GM10248 (cell line): ENCODE measurements at regions not wholly inside any gene's neighbourhood (a gene's known extent, or its start where the extent isn't known, plus 50 kb on each side); places are given as distances from the start of the nearest gene placed in this dataset.
"Not testable (repeated sequence)": the region's sequence is repeated elsewhere in the genome, so short reads cannot be mapped to it uniquely, and the experiment has no call there.

ENCODE experiments used
- CTCF ChIA-PET: fragments of 300-600 bp; sonication (Branson Sonifier 250); formaldehyde crosslinking; extraction: SDS; loops from one replicate; lab custom pipeline; 2021; ENCODE audit warnings: antibody characterized with exemption; lab: Yijun Ruan, JAX
- POLR2A ChIA-PET: fragments of 350-650 bp; sonication (Branson Sonifier 250); formaldehyde crosslinking; extraction: SDS; loops from one replicate; lab custom pipeline; 2020; ENCODE audit warnings: antibody characterized with exemption; lab: Yijun Ruan, JAX
- DNase-seq: peaks from one replicate; pipeline ENCODE4 v3.0.0; 2012; ENCODE audit errors: extremely low spot score
- CTCF ChIP-seq: IDR thresholded peaks from 2 replicates; pipeline ENCODE4 v1.5.1; 2012; ENCODE audit warnings: mild to moderate bottlenecking, low read depth; ENCODE audit errors: extremely low read depth, missing control alignments, control extremely low read depth

- no peak for TF ChIP-seq CTCF
- ChIA-PET CTCF (no interaction called here), POLR2A (no interaction called here)
- no peak for DNase-seq
Observed at GRCh38 chr7:33794959-33795358, 110.4 kb upstream of the BMPER start.

GRCh38 chr7:33796538-33796937 lies 108.8 kb upstream of the BMPER start:
- TF ChIP-seq CTCF = no peak
- DNase-seq = no peak
- CTCF ChIA-PET = interaction anchor here (2.1 kb wide), 1 partner anchor 12 kb away, joined by 9 read pairs; no protein-coding TSS in a partner anchor
- POLR2A ChIA-PET = no interaction called here

GRCh38 chr7:33797512-33797911 lies 107.8 kb upstream of the BMPER start:
- POLR2A ChIA-PET, DNase-seq: not testable (repeated sequence)
- CTCF ChIA-PET = interaction anchor here (1.3 to 2.1 kb wide), 2 partner anchors 11 kb away, joined by 6 to 9 read pairs; no protein-coding TSS in a partner anchor

GRCh38 chr7:33798686-33799325 lies 106.5 kb upstream of the BMPER start:
- POLR2A ChIA-PET = no interaction called here
- TF ChIP-seq CTCF = no peak
- CTCF ChIA-PET = interaction anchor here (0.8 to 1.3 kb wide), 2 partner anchors 9 to 11 kb away, joined by 3 to 6 read pairs; no protein-coding TSS in a partner anchor
- DNase-seq = no peak

- POLR2A ChIA-PET = no interaction called here
- DNase-seq = no peak
- CTCF ChIA-PET = no interaction called here
- TF ChIP-seq CTCF = no peak
Observed at GRCh38 chr7:33799766-33800165, 105.6 kb upstream of the BMPER start.

GRCh38 chr7:33802600-33802999 lies 102.7 kb upstream of the BMPER start:
- TF ChIP-seq CTCF = no peak
- POLR2A ChIA-PET = no interaction called here
- no peak for DNase-seq
- CTCF ChIA-PET = no interaction called here

- ChIA-PET CTCF (interaction anchor here (1.4 kb wide), 1 partner anchor 32 kb away, joined by 3 read pairs; no protein-coding TSS in a partner anchor), POLR2A (no interaction called here)
- DNase-seq = no peak
- no peak for TF ChIP-seq CTCF
Observed at GRCh38 chr7:33804140-33804660, 101.1 kb upstream of the BMPER start.
